Neural progenitor cell (in vitro differentiated cells): ENCODE measurements at regions not wholly inside any gene's neighbourhood (a gene's known extent, or its start where the extent isn't known, plus 50 kb on each side); places are given as distances from the start of the nearest gene placed in this dataset.

Source experiments
- DNase-seq: peaks from one replicate; pipeline ENCODE4 v3.0.0-alpha.2; 2016; ENCODE audit warnings: low spot score
- H2AFZ ChIP-seq: fragments of 200-600 bp; sonication (generic); replicated peaks from 2 replicates; pipeline ENCODE4 v1.6.1; 2016; ENCODE audit warnings: antibody characterized with exemption
- H3F3A ChIP-seq: fragments of 200-600 bp; sonication (generic); 2 replicates; pipeline ENCODE4 v1.6.1; 2016; ENCODE audit warnings: antibody characterized with exemption, low read depth
- H3K27ac ChIP-seq: fragments of 200-600 bp; sonication (generic); 2 replicates; pipeline ENCODE4 v1.5.1; 2016; ENCODE audit warnings: mild to moderate bottlenecking
- H3K27me3 ChIP-seq: fragments of 200-600 bp; sonication (generic); 2 replicates; pipeline ENCODE4 v1.6.1; 2016; ENCODE audit warnings: mild to moderate bottlenecking, moderate library complexity
- H3K36me3 ChIP-seq: fragments of 200-600 bp; sonication (generic); 2 replicates; pipeline ENCODE4 v1.5.1; 2016
- H3K4me1 ChIP-seq: fragments of 200-600 bp; sonication (generic); 2 replicates; pipeline ENCODE4 v1.6.1; 2016; ENCODE audit warnings: mixed run types
- H3K4me2 ChIP-seq: fragments of 200-600 bp; sonication (generic); 2 replicates; pipeline ENCODE4 v1.6.1; 2016
- H3K4me3 ChIP-seq: fragments of 200-600 bp; sonication (generic); 2 replicates; pipeline ENCODE4 v1.5.1; 2016
- H3K79me2 ChIP-seq: fragments of 200-600 bp; sonication (generic); 2 replicates; pipeline ENCODE4 v1.6.1; 2016; ENCODE audit warnings: low read depth
- H3K9ac ChIP-seq: fragments of 200-600 bp; sonication (generic); 2 replicates; pipeline ENCODE4 v1.6.1; 2016
- H3K9me3 ChIP-seq: fragments of 200-600 bp; sonication (generic); 2 replicates; pipeline ENCODE4 v1.5.1; 2016; ENCODE audit warnings: low read depth
- H4K20me1 ChIP-seq: fragments of 200-600 bp; sonication (generic); 2 replicates; pipeline ENCODE4 v1.6.1; 2016; ENCODE audit warnings: low read depth
- H3K27ac Mint-ChIP-seq: 3 replicates; pipeline ENCODE4 v1.8.0; 2021; ENCODE audit warnings: mixed read lengths
- H3K27me3 Mint-ChIP-seq: 2 replicates; pipeline ENCODE4 v1.8.0; 2022; ENCODE audit warnings: low read depth, mild to moderate bottlenecking, inconsistent platforms, moderate library complexity, mixed read lengths; ENCODE audit not compliant: insufficient read depth
- H3K36me3 Mint-ChIP-seq: 3 replicates; pipeline ENCODE4 v1.8.0; 2021; ENCODE audit warnings: mixed read lengths
- H3K4me1 Mint-ChIP-seq: 3 replicates; pipeline ENCODE4 v1.8.0; 2021; ENCODE audit warnings: mixed read lengths
- H3K4me3 Mint-ChIP-seq: 3 replicates; pipeline ENCODE4 v1.8.0; 2021; ENCODE audit warnings: mild to moderate bottlenecking, moderate library complexity, mixed read lengths
- H3K9me3 Mint-ChIP-seq: 3 replicates; pipeline ENCODE4 v1.8.0; 2020; ENCODE audit warnings: mixed read lengths
- EZH2 ChIP-seq: fragments of 200-600 bp; sonication (generic); IDR thresholded peaks from 2 replicates; pipeline ENCODE4 v1.6.1; 2017; ENCODE audit warnings: antibody characterized with exemption, mild to moderate bottlenecking, moderate library complexity
- EZH2phosphoT487 ChIP-seq: fragments of 200-600 bp; sonication (generic); IDR thresholded peaks from 2 replicates; pipeline ENCODE4 v1.6.1; 2017; ENCODE audit warnings: antibody characterized with exemption
- TF ChIP-seq, protein P1 (sequence below): fragments of 200-600 bp; sonication (generic); IDR thresholded peaks from 2 replicates; pipeline ENCODE4 v1.5.1; 2017; ENCODE audit warnings: antibody characterized with exemption, mild to moderate bottlenecking

DNA sequence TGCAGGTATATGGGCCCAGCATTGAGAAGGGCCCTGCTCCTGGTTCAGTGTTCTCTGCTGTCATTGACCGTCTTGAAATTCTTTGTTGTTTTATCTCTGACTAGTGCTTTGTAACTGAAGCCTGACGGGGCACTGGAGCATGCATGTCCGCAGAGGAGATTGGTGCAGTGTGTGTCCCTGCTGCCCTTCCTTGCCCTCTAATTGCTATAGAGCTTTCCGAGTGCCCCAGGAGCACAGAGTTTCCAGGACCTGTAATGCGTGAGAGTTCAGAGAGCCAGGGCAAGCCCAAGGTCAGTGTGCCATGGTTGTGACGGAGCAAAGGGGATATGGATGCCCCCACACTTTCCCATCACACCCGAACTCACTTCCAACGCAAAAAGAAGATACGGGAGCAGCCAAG, 174.3 kb upstream of the UBE3A start:
- H3K27me3 ChIP-seq = no peaks in the 10 kb centered on the region
- H3K36me3 ChIP-seq = no peaks in the 10 kb centered on the region
- H3K9me3 ChIP-seq = no peaks in the 10 kb centered on the region
- no peak overlapping the region for H3K4me2 ChIP-seq
- no peak overlapping the region for H3K9ac ChIP-seq
- Mint-ChIP-seq H3K4me3 (no peak overlapping the region), H3K36me3 (no peaks in the 10 kb centered on the region), H3K27me3 (peaks cover 6% of the 10 kb centered on the region), H3K27ac (peak overlapping the region; percentile 32), H3K9me3 (no peaks in the 10 kb centered on the region), H3K4me1 (peaks cover 2% of the 10 kb centered on the region)
- H3F3A ChIP-seq = no peaks in the 10 kb centered on the region
- H3K79me2 ChIP-seq = no peaks in the 10 kb centered on the region
- H3K27ac ChIP-seq = no peak overlapping the region
- peak overlapping the region; percentile 72 for H2AFZ ChIP-seq
- no peaks in the 10 kb centered on the region for H4K20me1 ChIP-seq
- H3K4me3 ChIP-seq = no peak overlapping the region
- TF ChIP-seq EZH2phosphoT487 (no peak), EZH2 (no peak)
- TF ChIP-seq, protein P1, sequence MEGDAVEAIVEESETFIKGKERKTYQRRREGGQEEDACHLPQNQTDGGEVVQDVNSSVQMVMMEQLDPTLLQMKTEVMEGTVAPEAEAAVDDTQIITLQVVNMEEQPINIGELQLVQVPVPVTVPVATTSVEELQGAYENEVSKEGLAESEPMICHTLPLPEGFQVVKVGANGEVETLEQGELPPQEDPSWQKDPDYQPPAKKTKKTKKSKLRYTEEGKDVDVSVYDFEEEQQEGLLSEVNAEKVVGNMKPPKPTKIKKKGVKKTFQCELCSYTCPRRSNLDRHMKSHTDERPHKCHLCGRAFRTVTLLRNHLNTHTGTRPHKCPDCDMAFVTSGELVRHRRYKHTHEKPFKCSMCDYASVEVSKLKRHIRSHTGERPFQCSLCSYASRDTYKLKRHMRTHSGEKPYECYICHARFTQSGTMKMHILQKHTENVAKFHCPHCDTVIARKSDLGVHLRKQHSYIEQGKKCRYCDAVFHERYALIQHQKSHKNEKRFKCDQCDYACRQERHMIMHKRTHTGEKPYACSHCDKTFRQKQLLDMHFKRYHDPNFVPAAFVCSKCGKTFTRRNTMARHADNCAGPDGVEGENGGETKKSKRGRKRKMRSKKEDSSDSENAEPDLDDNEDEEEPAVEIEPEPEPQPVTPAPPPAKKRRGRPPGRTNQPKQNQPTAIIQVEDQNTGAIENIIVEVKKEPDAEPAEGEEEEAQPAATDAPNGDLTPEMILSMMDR = no peak
- DNase-seq = no peak
- peaks cover 7% of the 10 kb centered on the region for H3K4me1 ChIP-seq

DNA sequence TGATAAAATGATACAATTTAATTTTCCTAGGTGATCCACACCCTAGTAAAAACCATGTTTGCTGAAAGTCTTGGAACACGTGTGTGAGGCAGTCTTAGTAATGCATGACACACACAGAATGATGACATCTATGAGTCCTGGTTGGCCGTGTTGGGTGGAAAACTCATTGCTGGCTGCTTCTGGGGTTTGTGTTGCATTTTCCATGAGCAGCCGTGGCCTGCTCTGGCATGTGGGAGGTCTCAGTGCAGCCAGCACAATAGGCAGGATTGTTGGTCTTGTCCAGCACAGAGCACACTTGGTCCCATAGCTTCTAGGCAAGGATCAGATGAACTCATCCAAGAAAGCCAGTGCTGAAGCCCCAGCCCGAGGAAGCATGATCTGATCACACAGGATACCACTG, 172.8 kb upstream of the UBE3A start:
- no peaks in the 10 kb centered on the region for H3F3A ChIP-seq
- no peak overlapping the region for H3K4me2 ChIP-seq
- TF ChIP-seq EZH2 = no peak
- no peak for TF ChIP-seq EZH2phosphoT487
- no peaks in the 10 kb centered on the region for H4K20me1 ChIP-seq
- H3K9me3 ChIP-seq = no peaks in the 10 kb centered on the region
- Mint-ChIP-seq H3K36me3 (no peaks in the 10 kb centered on the region), H3K27me3 (peaks cover 6% of the 10 kb centered on the region), H3K4me3 (no peak overlapping the region), H3K4me1 (peaks cover 2% of the 10 kb centered on the region), H3K27ac (no peak overlapping the region), H3K9me3 (no peaks in the 10 kb centered on the region)
- no peaks in the 10 kb centered on the region for H3K27me3 ChIP-seq
- peaks cover 7% of the 10 kb centered on the region for H3K4me1 ChIP-seq
- no peaks in the 10 kb centered on the region for H3K79me2 ChIP-seq
- H2AFZ ChIP-seq = no peak overlapping the region
- no peak overlapping the region for H3K4me3 ChIP-seq
- no peak for DNase-seq
- no peak overlapping the region for H3K9ac ChIP-seq
- H3K27ac ChIP-seq = no peak overlapping the region
- no peaks in the 10 kb centered on the region for H3K36me3 ChIP-seq

DNA sequence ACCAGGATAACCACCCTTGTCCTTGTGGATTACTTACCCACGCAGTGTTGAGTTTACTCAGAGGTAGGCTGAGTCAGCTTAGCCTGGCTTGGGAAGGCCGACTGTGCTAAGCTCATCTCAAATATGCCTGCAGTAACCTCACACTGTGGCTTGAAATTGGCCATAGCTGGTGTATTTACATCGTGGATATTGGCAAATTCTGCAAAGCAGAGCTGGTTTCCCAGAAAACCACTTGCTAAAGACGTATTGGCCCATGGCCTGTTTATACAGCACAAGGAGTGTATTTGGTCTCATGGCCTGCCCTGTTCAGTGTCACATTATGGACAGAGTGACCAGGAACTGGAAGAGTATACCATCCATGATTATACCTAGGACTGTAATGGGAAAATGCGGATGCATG, 170.5 kb upstream of the UBE3A start:
- peaks cover 11% of the 10 kb centered on the region for H3K4me1 Mint-ChIP-seq
- H3K4me3 Mint-ChIP-seq = no peak overlapping the region
- no peak overlapping the region for H3K4me3 ChIP-seq

DNA sequence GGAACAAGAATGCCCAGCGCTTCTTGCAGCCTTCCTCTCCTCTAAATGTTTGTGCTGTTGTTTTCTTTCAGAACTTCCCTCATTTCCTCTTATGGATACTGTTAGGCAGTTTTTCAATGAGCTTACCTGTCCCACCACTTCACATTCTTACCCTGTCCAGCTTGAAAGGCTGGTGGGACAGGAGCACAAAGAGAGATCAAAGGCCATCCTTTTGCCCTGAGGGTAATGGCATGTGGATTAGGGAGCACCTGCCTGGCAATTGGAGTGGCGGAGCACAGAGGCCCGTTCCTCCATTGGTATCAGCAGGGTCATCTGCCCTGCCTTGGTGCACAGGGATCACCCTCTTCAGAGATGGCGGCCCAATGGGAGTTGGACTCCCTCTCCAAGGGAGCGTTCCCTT, 170.1 kb upstream of the UBE3A start:
- DNase-seq = no peak
- Histone ChIP-seq H3K4me3 (no peak overlapping the region), H3K36me3 (no peaks in the 10 kb centered on the region), H3K27me3 (no peaks in the 10 kb centered on the region), H3K9me3 (no peaks in the 10 kb centered on the region), H3K27ac (no peak overlapping the region), H3F3A (no peaks in the 10 kb centered on the region), H2AFZ (no peak overlapping the region), H3K4me1 (peaks cover 16% of the 10 kb centered on the region), H3K4me2 (no peak overlapping the region), H3K9ac (no peak overlapping the region), H3K79me2 (no peaks in the 10 kb centered on the region), H4K20me1 (no peaks in the 10 kb centered on the region)
- Mint-ChIP-seq H3K4me1 (peaks cover 11% of the 10 kb centered on the region), H3K9me3 (peaks cover 4% of the 10 kb centered on the region), H3K27ac (no peak overlapping the region), H3K4me3 (no peak overlapping the region), H3K36me3 (no peaks in the 10 kb centered on the region), H3K27me3 (peaks cover 5% of the 10 kb centered on the region)
- TF ChIP-seq, protein P1 = no peak
- TF ChIP-seq EZH2 = no peak
- no peak for TF ChIP-seq EZH2phosphoT487

More for the DNA sequence above, 170.5 kb upstream of the UBE3A start:
- H3K36me3 ChIP-seq = no peaks in the 10 kb centered on the region
- Mint-ChIP-seq H3K27ac (no peak overlapping the region), H3K36me3 (no peaks in the 10 kb centered on the region), H3K9me3 (peaks cover under 1% of the 10 kb centered on the region), H3K27me3 (peaks cover 4% of the 10 kb centered on the region)
- H3K79me2 ChIP-seq = no peaks in the 10 kb centered on the region
- H2AFZ ChIP-seq = no peak overlapping the region
- no peaks in the 10 kb centered on the region for H3K9me3 ChIP-seq
- H3K4me2 ChIP-seq = no peak overlapping the region
- H4K20me1 ChIP-seq = no peaks in the 10 kb centered on the region
- no peaks in the 10 kb centered on the region for H3K27me3 ChIP-seq
- DNase-seq = no peak
- TF ChIP-seq, protein P1 = no peak
- TF ChIP-seq EZH2 (no peak), EZH2phosphoT487 (no peak)
- no peak overlapping the region for H3K27ac ChIP-seq
- H3K4me1 ChIP-seq = peaks cover 16% of the 10 kb centered on the region
- H3K9ac ChIP-seq = no peak overlapping the region
- no peaks in the 10 kb centered on the region for H3F3A ChIP-seq
